K562 (cell line): ENCODE measurements at regions not wholly inside any gene's neighbourhood (a gene's known extent, or its start where the extent isn't known, plus 50 kb on each side); places are given as distances from the start of the nearest gene placed in this dataset.

Experiments
- ATAC-seq: fragments of 200-7000 bp; cut with Tn5 transposase; 3 replicates; pipeline ENCODE4 v1.9.1; 2020; ENCODE audit warnings: moderate library complexity
- BruUV-seq: library from RNA; stranded (reverse); fragments of 400-500 nt; replicated peaks from 2 replicates; lab custom pipeline; 2021; lab: Mats Ljungman, UMichigan
- CTCF ChIA-PET: fragments of 300-600 bp; formaldehyde crosslinking; extraction: SDS; loops from one replicate; lab custom pipeline; 2021; ENCODE audit warnings: low intra/inter-chr PET ratio; lab: Yijun Ruan, JAX
- POLR2A ChIA-PET: fragments of 300-600, 350-650 bp; sonication (Branson Sonifier 250); formaldehyde crosslinking; extraction: SDS; loops from one replicate; lab custom pipeline; 2021; ENCODE audit warnings: antibody characterized with exemption, inconsistent platforms; lab: Yijun Ruan, JAX
- DNase-seq, 4 experiments: peaks; one replicate each; pipeline versions ENCODE4 v3.0.0 to v3.0.0-alpha.2; 2011 to 2018; ENCODE audit warnings: low spot score in 3 of 4, mixed read lengths in 3 of 4; ENCODE audit errors: extremely low read depth in 1 of 4
- FAIRE-seq: peaks from 2 replicates; lab custom pipeline; 2011; peaks lifted over from hg19 to GRCh38; lab: Jason Lieb, UNC
- H2AFZ ChIP-seq: 2 replicates; pipeline ENCODE4 v1.6.0; 2011; ENCODE audit warnings: low read depth, low read length, control low read depth, inconsistent platforms
- H3K27ac ChIP-seq: fragments of 200-600 bp; 3 replicates; pipeline ENCODE4 v1.8.0; 2011; ENCODE audit warnings: low read depth, mild to moderate bottlenecking, control low read depth, inconsistent platforms, low read length, moderate library complexity, mixed read lengths; ENCODE audit errors: extremely low read depth
- H3K27me3 ChIP-seq, 2 experiments: fragments of 300-600 bp in 1 of 2; 2 replicates in 1 of 2; 3 replicates in 1 of 2; pipeline versions ENCODE4 v1.6.0 to v1.8.0; 2011; ENCODE audit warnings: inconsistent platforms in 2 of 2, low read length in 2 of 2, mild to moderate bottlenecking in 1 of 2, mixed read lengths in 1 of 2, moderate library complexity in 1 of 2; ENCODE audit not compliant: control insufficient read depth in 2 of 2, insufficient read depth in 2 of 2
- H3K36me3 ChIP-seq: fragments of 300-600 bp; 3 replicates; pipeline ENCODE4 v1.8.0; 2011; ENCODE audit warnings: mild to moderate bottlenecking, low read length, inconsistent platforms; ENCODE audit not compliant: control insufficient read depth, insufficient read depth
- H3K4me1 ChIP-seq, 2 experiments: fragments of 200-600 bp in 1 of 2; replicated peaks in 1 of 2; 2 replicates in 1 of 2; 3 replicates in 1 of 2; pipeline versions ENCODE4 v1.5.1 to v1.8.0; 2011; ENCODE audit warnings: inconsistent platforms in 2 of 2, low read length in 2 of 2, mild to moderate bottlenecking in 1 of 2, mixed read lengths in 1 of 2, moderate library complexity in 1 of 2; ENCODE audit not compliant: control insufficient read depth in 2 of 2, insufficient read depth in 2 of 2
- H3K4me2 ChIP-seq: 2 replicates; pipeline ENCODE4 v1.6.1; 2011; ENCODE audit warnings: low read length, control low read depth, inconsistent platforms, mixed read lengths; ENCODE audit not compliant: insufficient read depth
- H3K4me3 ChIP-seq: fragments of 200-600 bp; sonication (generic), shearing (Covaris generic); 2 replicates; pipeline ENCODE4 v1.5.1; 2016; ENCODE audit warnings: control low read depth, inconsistent platforms
- H3K79me2 ChIP-seq: fragments of 200-600 bp; 3 replicates; pipeline ENCODE4 v1.8.0; 2011; ENCODE audit warnings: low read length, inconsistent platforms; ENCODE audit not compliant: control insufficient read depth, insufficient read depth
- H3K9ac ChIP-seq, 2 experiments: 2 replicates each; pipeline versions ENCODE4 v1.6.0 to v1.6.1; 2011; ENCODE audit warnings: low read depth in 2 of 2, low read length in 2 of 2, control low read depth in 1 of 2, inconsistent platforms in 1 of 2, mild to moderate bottlenecking in 1 of 2, mixed read lengths in 1 of 2; ENCODE audit not compliant: insufficient read depth in 1 of 2
- H3K9me1 ChIP-seq: one replicate; pipeline ENCODE4 v1.6.0; 2011; ENCODE audit warnings: inconsistent platforms, mild to moderate bottlenecking, low read length, moderate library complexity; ENCODE audit not compliant: control insufficient read depth, insufficient read depth
- H3K9me3 ChIP-seq: replicated peaks from 2 replicates; pipeline ENCODE4 v1.5.1; 2011; ENCODE audit warnings: low read depth, low read length, inconsistent platforms; ENCODE audit not compliant: control insufficient read depth, insufficient read depth
- H4K20me1 ChIP-seq: replicated peaks from 2 replicates; pipeline ENCODE4 v1.6.1; 2011; ENCODE audit warnings: low read length, inconsistent platforms, mixed read lengths; ENCODE audit not compliant: control insufficient read depth, insufficient read depth
- CHD4 ChIP-seq: fragments of 200-600 bp; sonication (generic); IDR thresholded peaks from 3 replicates; pipeline ENCODE4 v1.6.1; 2012; ENCODE audit warnings: low read depth, mild to moderate bottlenecking, mixed read lengths, low read length, inconsistent platforms; ENCODE audit not compliant: insufficient read depth, insufficient replicate concordance, poor library complexity, severe bottlenecking
- CTCF ChIP-seq, 3 experiments: IDR thresholded peaks in 2 of 3; conservative IDR thresholded peaks in 1 of 3; 2 replicates each; pipeline ENCODE4 v1.5.1; 2011 to 2012; ENCODE audit warnings: low read length in 3 of 3, mild to moderate bottlenecking in 3 of 3, control low read depth in 2 of 3, improper control_type of control experiment in 1 of 3, inconsistent platforms in 1 of 3, low read depth in 1 of 3, mixed read lengths in 1 of 3, moderate library complexity in 1 of 3; ENCODE audit not compliant: insufficient read depth in 2 of 3
- ELK1 ChIP-seq: sonication (generic); formaldehyde crosslinking; IDR thresholded peaks from 2 replicates; pipeline ENCODE4 v1.8.1; 2022; ENCODE audit warnings: missing genetic modification reagents
- HINFP ChIP-seq: fragments of 450-650 bp; conservative IDR thresholded peaks from 2 replicates; pipeline ENCODE4 v1.6.1; 2016; ENCODE audit warnings: missing genetic modification characterization, low read depth, mild to moderate bottlenecking, control low read depth, missing compliant biosample characterization
- HNRNPL ChIP-seq: fragments of 200-400 bp; formaldehyde crosslinking; IDR thresholded peaks from 2 replicates; pipeline ENCODE4 v1.6.1; 2017; ENCODE audit warnings: low read depth, mild to moderate bottlenecking, low read length
- MTA1 ChIP-seq: fragments of 450-650 bp; IDR thresholded peaks from 2 replicates; pipeline ENCODE4 v1.6.1; 2017; ENCODE audit warnings: borderline replicate concordance
- MTF1 ChIP-seq: fragments of 250-450 bp; sonication (Bioruptor Pico); IDR thresholded peaks from 2 replicates; pipeline ENCODE4 v1.9.0; 2021; ENCODE audit warnings: moderate library complexity, mild to moderate bottlenecking, inconsistent platforms, borderline replicate concordance
- NCOA1 ChIP-seq: fragments of 450-650 bp; IDR thresholded peaks from 2 replicates; pipeline ENCODE4 v1.6.1; 2016; ENCODE audit warnings: low read depth
- NR2C1 ChIP-seq, 2 experiments: fragments of 450-650 bp; IDR thresholded peaks; 2 replicates each; pipeline ENCODE4 v1.6.1; 2017; ENCODE audit warnings: mild to moderate bottlenecking in 2 of 2, antibody characterized with exemption in 1 of 2, inconsistent platforms in 1 of 2, missing compliant biosample characterization in 1 of 2, missing genetic modification characterization in 1 of 2
- PBX2 ChIP-seq, 2 experiments: IDR thresholded peaks in 1 of 2; conservative IDR thresholded peaks in 1 of 2; 2 replicates each; pipeline ENCODE4 v1.6.1; 2016; ENCODE audit warnings: low read depth in 2 of 2, mild to moderate bottlenecking in 1 of 2, missing compliant biosample characterization in 1 of 2, missing genetic modification characterization in 1 of 2, moderate library complexity in 1 of 2
- RFX5 ChIP-seq: IDR thresholded peaks from 2 replicates; pipeline ENCODE4 v1.6.1; 2011; ENCODE audit warnings: low read depth, mild to moderate bottlenecking, improper control_type of control experiment, low read length
- SETDB1 ChIP-seq: IDR thresholded peaks from one replicate; pipeline ENCODE4 v1.6.1; 2012; ENCODE audit warnings: low read length, control low read depth, inconsistent platforms
- WGBS: fragments of 100-300 bp; shearing (Covaris generic); methylation state at CpG from one replicate; pipeline ENCODE4 v1.1.6; 2016; ENCODE audit warnings: low coverage, mixed read lengths; ENCODE audit not compliant: insufficient coverage; ENCODE audit errors: missing lambda C conversion rate; 5-methylcytosine and 5-hydroxymethylcytosine counted together
- in situ Hi-C: fragments of 300-500 bp; cut with MboI; formaldehyde crosslinking; loops from 4 replicates; pipeline ENCODE4 v1.15.0; 2018; ENCODE audit warnings: inconsistent platforms, mixed read lengths
- intact Hi-C: fragments of 100-400 bp; cut with micrococcal nuclease; formaldehyde crosslinking; loops from 2 replicates; pipeline ENCODE4 v1.14.2; 2022

- TF ChIP-seq CTCF (IDR thresholded peaks at IDR 0.05 in 2 of 3, conservative IDR thresholded peaks at IDR 0.05 in 1 of 3; ENCODE audit: insufficient read depth in 2 of 3, low read depth in 1 of 3, low read length in 3 of 3): no peak
- no peak for TF ChIP-seq SETDB1
- no peak for TF ChIP-seq MTF1 (CRISPR knock-in tag)
- TF ChIP-seq HNRNPL: no peak
- TF ChIP-seq, all 486 proteins: peak for 0
Observed at GRCh38 chr2:5453220-5454050, 238.7 kb upstream of the SOX11 start (continued).

- ATAC-seq (no peak), FAIRE-seq (no peak), DNase-seq (no peak)
- no peaks in the 10 kb centered on the region for H3K4me1 ChIP-seq
- no peaks in the 10 kb centered on the region for H3K79me2 ChIP-seq
- no peak overlapping the region for H3K4me3 ChIP-seq
- no peaks in the 10 kb centered on the region for H4K20me1 ChIP-seq
- no peak overlapping the region for H2AFZ ChIP-seq
- ChIA-PET POLR2A (no interaction called here), CTCF (no interaction called here)
- WGBS: 9% methylated on average over 4 of the region's 4 CpGs
- H3K27me3 ChIP-seq: no peaks in the 10 kb centered on the region
- H3K9ac ChIP-seq: no peak overlapping the region
- in situ Hi-C loops: no loop called here
- no peak overlapping the region for H3K4me2 ChIP-seq
- BruUV-seq: no TSS peak
- no peaks in the 10 kb centered on the region for H3K36me3 ChIP-seq
- intact Hi-C loops: no loop called here
- no peak overlapping the region for H3K27ac ChIP-seq
- H3K9me3 ChIP-seq: no peaks in the 10 kb centered on the region
- H3K9me1 ChIP-seq: no peaks in the 10 kb centered on the region
- TF ChIP-seq ELK1 (CRISPR knock-in tag): no peak
- no peak for TF ChIP-seq MTA1
- no peak for TF ChIP-seq CHD4
- TF ChIP-seq NR2C1 (IDR thresholded peaks at IDR 0.05): no peak
- no peak for TF ChIP-seq NR2C1 (tag; IDR thresholded peaks at IDR 0.05)
- TF ChIP-seq PBX2 (CRISPR knock-in tag; IDR thresholded peaks at IDR 0.05; ENCODE audit: low read depth): no peak
- TF ChIP-seq PBX2 (tag; conservative IDR thresholded peaks at IDR 0.05; ENCODE audit: low read depth): no peak
- TF ChIP-seq HINFP (tag): no peak
- no peak for TF ChIP-seq RFX5
- no peak for TF ChIP-seq NCOA1
Observed at GRCh38 chr2:5454051-5454390, 238.2 kb upstream of the SOX11 start.
